ENCODE measurements at regions not wholly inside any gene's neighbourhood (a gene's known extent, or its start where the extent isn't known, plus 50 kb on each side); places are given as distances from the start of the nearest gene placed in this dataset.
A peak's percentile ranks its signal among the peaks of the same experiment; 100 is the strongest.
"Not testable (repeated sequence)": the region's sequence is repeated elsewhere in the genome, so short reads cannot be mapped to it uniquely, and the experiment has no call there.

GRCh38 chr2:192394605-192395004 is 199.9 kb upstream of the TMEFF2 start:
- Histone ChIP-seq H3K4me1 (ENCODE audit: control insufficient read depth, insufficient read depth, low read depth, low read length) (no peaks in the 10 kb centered on the region), H3K27me3 (ENCODE audit: control insufficient read depth in 1 of 2, insufficient read depth in 1 of 2, low read length in 2 of 2) (no peaks in the 10 kb centered on the region), H3K79me1 (replicated peaks; ENCODE audit: low read length, poor library complexity, severe bottlenecking) (no peaks in the 10 kb centered on the region), H3K9me3 (ENCODE audit: control insufficient read depth, low read length) (peaks cover 7% of the 10 kb centered on the region), H3K36me3 (ENCODE audit: control insufficient read depth in 1 of 2, insufficient read depth in 2 of 2, low read depth in 1 of 2, low read length in 2 of 2) (no peaks in the 10 kb centered on the region), H3K4me2 (ENCODE audit: low read length, poor library complexity, severe bottlenecking) (no peak overlapping the region), H2BK12ac (ENCODE audit: low read length in 2 of 2) (no peak overlapping the region), H3K27ac (ENCODE audit: low read length, poor library complexity, severe bottlenecking) (no peak overlapping the region), H3K18ac (ENCODE audit: low read depth in 1 of 2, low read length in 2 of 2) (no peak overlapping the region), H3K4ac (ENCODE audit: low read depth in 1 of 2, low read length in 2 of 2) (no peak overlapping the region), H2BK5ac (ENCODE audit: low read depth, low read length, poor library complexity, severe bottlenecking) (peak overlapping the region; percentile 8), H3K23ac (ENCODE audit: low read length in 2 of 2) (no peak overlapping the region), H2AFZ (ENCODE audit: low read depth, low read length) (no peak overlapping the region), H4K91ac (ENCODE audit: low read length) (no peak overlapping the region), H3K9ac (ENCODE audit: low read length) (no peak overlapping the region), H4K8ac (ENCODE audit: low read length) (no peak overlapping the region), H2BK120ac (ENCODE audit: low read depth, low read length) (no peak overlapping the region), H2AK5ac (ENCODE audit: low read length, severe bottlenecking) (no peak overlapping the region), H3K14ac (ENCODE audit: low read length in 2 of 2) (no peak overlapping the region), H2BK15ac (ENCODE audit: low read depth, poor library complexity, severe bottlenecking) (no peak overlapping the region), H3K4me3 (ENCODE audit: insufficient read depth in 1 of 2, low read depth in 1 of 2, low read length in 2 of 2) (no peak overlapping the region)
- WGBS = no CpG with 5 or more reads among the region's 3 CpGs
- DNase-seq = no peak

- H2BK5ac ChIP-seq (ENCODE audit: low read depth, low read length, poor library complexity, severe bottlenecking) = no peak overlapping the region
- no peaks in the 10 kb centered on the region for H3K36me3 ChIP-seq (ENCODE audit: control insufficient read depth in 1 of 2, insufficient read depth in 2 of 2, low read depth in 1 of 2, low read length in 2 of 2)
- H4K91ac ChIP-seq (ENCODE audit: low read length) = no peak overlapping the region
- no peaks in the 10 kb centered on the region for H3K79me1 ChIP-seq (replicated peaks; ENCODE audit: low read length, poor library complexity, severe bottlenecking)
- H3K9me3 ChIP-seq (ENCODE audit: control insufficient read depth, low read length) = peaks cover 2% of the 10 kb centered on the region
- H3K9ac ChIP-seq (ENCODE audit: low read length) = no peak overlapping the region
- H3K4me1 ChIP-seq (ENCODE audit: control insufficient read depth, insufficient read depth, low read depth, low read length) = no peaks in the 10 kb centered on the region
- H3K4me2 ChIP-seq (ENCODE audit: low read length, poor library complexity, severe bottlenecking) = no peak overlapping the region
- H2BK15ac ChIP-seq (ENCODE audit: low read depth, poor library complexity, severe bottlenecking) = no peak overlapping the region
- no peak overlapping the region for H3K23ac ChIP-seq (ENCODE audit: low read length in 2 of 2)
- H3K27ac ChIP-seq (ENCODE audit: low read length, poor library complexity, severe bottlenecking) = no peak overlapping the region
- H2AK5ac ChIP-seq (ENCODE audit: low read length, severe bottlenecking) = no peak overlapping the region
- H3K18ac ChIP-seq (ENCODE audit: low read depth in 1 of 2, low read length in 2 of 2) = no peak overlapping the region
- no peak overlapping the region for H4K8ac ChIP-seq (ENCODE audit: low read length)
- no peak for DNase-seq
- no peak overlapping the region for H2AFZ ChIP-seq (ENCODE audit: low read depth, low read length)
- no peak overlapping the region for H2BK120ac ChIP-seq (ENCODE audit: low read depth, low read length)
- H3K27me3 ChIP-seq (ENCODE audit: control insufficient read depth in 1 of 2, insufficient read depth in 1 of 2, low read length in 2 of 2) = no peaks in the 10 kb centered on the region
- H3K4ac ChIP-seq (ENCODE audit: low read depth in 1 of 2, low read length in 2 of 2) = no peak overlapping the region
- H3K4me3 ChIP-seq (ENCODE audit: insufficient read depth in 1 of 2, low read depth in 1 of 2, low read length in 2 of 2) = no peak overlapping the region
- no peak overlapping the region for H2BK12ac ChIP-seq (ENCODE audit: low read length in 2 of 2)
- H3K14ac ChIP-seq (ENCODE audit: low read length in 2 of 2) = no peak overlapping the region
These were observed 196.3 kb upstream of the TMEFF2 start for GRCh38 chr2:192391041-192391440.

GRCh38 chr2:192390401-192390800 is 195.7 kb upstream of the TMEFF2 start:
- Histone ChIP-seq H3K27me3 (ENCODE audit: control insufficient read depth in 1 of 2, insufficient read depth in 1 of 2, low read length in 2 of 2) (no peaks in the 10 kb centered on the region), H2BK12ac (ENCODE audit: low read length in 2 of 2) (no peak overlapping the region), H3K4me3 (ENCODE audit: insufficient read depth in 1 of 2, low read depth in 1 of 2, low read length in 2 of 2) (no peak overlapping the region), H3K9ac (ENCODE audit: low read length) (no peak overlapping the region), H3K18ac (ENCODE audit: low read depth in 1 of 2, low read length in 2 of 2) (no peak overlapping the region), H3K4me2 (ENCODE audit: low read length, poor library complexity, severe bottlenecking) (no peak overlapping the region), H2AK5ac (ENCODE audit: low read length, severe bottlenecking) (no peak overlapping the region), H2AFZ (ENCODE audit: low read depth, low read length) (no peak overlapping the region), H3K4ac (ENCODE audit: low read depth in 1 of 2, low read length in 2 of 2) (no peak overlapping the region), H3K4me1 (ENCODE audit: control insufficient read depth, insufficient read depth, low read depth, low read length) (no peaks in the 10 kb centered on the region), H3K23ac (ENCODE audit: low read length in 2 of 2) (no peak overlapping the region), H2BK15ac (ENCODE audit: low read depth, poor library complexity, severe bottlenecking) (no peak overlapping the region), H2BK120ac (ENCODE audit: low read depth, low read length) (no peak overlapping the region), H3K27ac (ENCODE audit: low read length, poor library complexity, severe bottlenecking) (no peak overlapping the region), H2BK5ac (ENCODE audit: low read depth, low read length, poor library complexity, severe bottlenecking) (no peak overlapping the region), H4K91ac (ENCODE audit: low read length) (no peak overlapping the region), H3K9me3 (ENCODE audit: control insufficient read depth, low read length) (peaks cover 2% of the 10 kb centered on the region), H3K79me1 (replicated peaks; ENCODE audit: low read length, poor library complexity, severe bottlenecking) (no peaks in the 10 kb centered on the region), H4K8ac (ENCODE audit: low read length) (no peak overlapping the region), H3K36me3 (ENCODE audit: control insufficient read depth in 1 of 2, insufficient read depth in 2 of 2, low read depth in 1 of 2, low read length in 2 of 2) (no peaks in the 10 kb centered on the region), H3K14ac (ENCODE audit: low read length in 2 of 2) (no peak overlapping the region)
- no peak for DNase-seq

DNA sequence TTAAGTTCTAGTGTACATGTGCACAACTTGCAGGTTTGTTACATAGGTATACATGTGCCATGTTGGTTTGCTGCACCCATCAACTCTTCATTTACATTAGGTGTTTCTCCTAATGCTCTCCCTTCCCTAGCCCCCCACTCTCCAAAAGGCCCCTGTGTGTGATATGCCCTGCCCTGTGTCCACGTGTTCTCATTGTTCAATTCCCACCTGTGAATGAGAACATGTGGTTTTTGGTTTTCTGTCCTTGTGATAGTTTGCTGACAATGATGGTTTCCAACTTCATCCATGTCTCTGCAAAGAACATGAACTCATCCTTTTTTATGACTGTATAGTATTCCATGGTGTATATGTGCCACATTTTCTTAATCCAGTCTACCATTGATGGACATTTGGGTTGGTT is 189.5 kb upstream of the TMEFF2 start:
- WGBS = no CpG with 5 or more reads among the region's 1 CpG

More for the DNA sequence above, 189.5 kb upstream of the TMEFF2 start:
- H2AK5ac ChIP-seq (ENCODE audit: low read length, severe bottlenecking); H3K23ac ChIP-seq (ENCODE audit: low read length in 2 of 2); H3K36me3 ChIP-seq (ENCODE audit: control insufficient read depth in 1 of 2, insufficient read depth in 2 of 2, low read depth in 1 of 2, low read length in 2 of 2); H3K14ac ChIP-seq (ENCODE audit: low read length in 2 of 2); H2AFZ ChIP-seq (ENCODE audit: low read depth, low read length); H3K9ac ChIP-seq (ENCODE audit: low read length); H3K4me1 ChIP-seq (ENCODE audit: control insufficient read depth, insufficient read depth, low read depth, low read length); H3K79me1 ChIP-seq (replicated peaks; ENCODE audit: low read length, poor library complexity, severe bottlenecking); H3K9me3 ChIP-seq (ENCODE audit: control insufficient read depth, low read length); H4K8ac ChIP-seq (ENCODE audit: low read length); H3K18ac ChIP-seq (ENCODE audit: low read depth in 1 of 2, low read length in 2 of 2); DNase-seq; H3K4me2 ChIP-seq (ENCODE audit: low read length, poor library complexity, severe bottlenecking); H4K91ac ChIP-seq (ENCODE audit: low read length); H2BK5ac ChIP-seq (ENCODE audit: low read depth, low read length, poor library complexity, severe bottlenecking); H3K4me3 ChIP-seq (ENCODE audit: insufficient read depth in 1 of 2, low read depth in 1 of 2, low read length in 2 of 2); H2BK15ac ChIP-seq (ENCODE audit: low read depth, poor library complexity, severe bottlenecking); H2BK12ac ChIP-seq (ENCODE audit: low read length in 2 of 2); H2BK120ac ChIP-seq (ENCODE audit: low read depth, low read length); H3K27me3 ChIP-seq (ENCODE audit: control insufficient read depth in 1 of 2, insufficient read depth in 1 of 2, low read length in 2 of 2); H3K27ac ChIP-seq (ENCODE audit: low read length, poor library complexity, severe bottlenecking); H3K4ac ChIP-seq (ENCODE audit: low read depth in 1 of 2, low read length in 2 of 2): not testable (repeated sequence)
